GM18517 (cell line): ENCODE measurements at regions not wholly inside any gene's neighbourhood (a gene's known extent, or its start where the extent isn't known, plus 50 kb on each side); places are given as distances from the start of the nearest gene placed in this dataset.

Experiments used
- ATAC-seq: cut with Tn5 transposase; IDR thresholded peaks from one replicate; pipeline ENCODE4 v1.9.1; 2021; ENCODE audit warnings: mild to moderate bottlenecking, moderate library complexity; ENCODE audit not compliant: unreplicated experiment

- ATAC-seq = no peak
Observed at GRCh38 chr2:181146171-181146570, 165.8 kb downstream of the UBE2E3 start.

- no peak for ATAC-seq
Observed at GRCh38 chr2:181149056-181149455, 168.7 kb downstream of the UBE2E3 start.

- ATAC-seq = no peak
Observed at GRCh38 chr2:181152226-181152625, 171.8 kb downstream of the UBE2E3 start.

- ATAC-seq = no peak
Observed at GRCh38 chr2:181152701-181153100, 172.3 kb downstream of the UBE2E3 start.

- ATAC-seq = no peak
Observed at GRCh38 chr2:181153886-181154285, 173.5 kb downstream of the UBE2E3 start.

GRCh38 chr2:181157326-181157725 lies 176.9 kb downstream of the UBE2E3 start:
- no peak for ATAC-seq

GRCh38 chr2:181158427-181158826 lies 178.0 kb downstream of the UBE2E3 start:
- ATAC-seq = no peak

- ATAC-seq = no peak
Observed at GRCh38 chr2:181161615-181162014, 181.2 kb downstream of the UBE2E3 start.

- ATAC-seq = peak; percentile 41
Observed at GRCh38 chr2:181163139-181163538, 182.7 kb downstream of the UBE2E3 start.

GRCh38 chr2:181163691-181164090 lies 183.3 kb downstream of the UBE2E3 start:
- ATAC-seq = no peak

GRCh38 chr2:181164699-181165098 lies 184.3 kb downstream of the UBE2E3 start:
- peak; percentile 51 for ATAC-seq

GRCh38 chr2:181165199-181165868 lies 184.9 kb downstream of the UBE2E3 start:
- peak; percentile 66 for ATAC-seq

- no peak for ATAC-seq
Observed at GRCh38 chr2:181169503-181169902, 189.1 kb downstream of the UBE2E3 start.

GRCh38 chr2:181170256-181170655 lies 189.9 kb downstream of the UBE2E3 start:
- ATAC-seq = no peak

GRCh38 chr2:181172676-181173075 lies 192.3 kb downstream of the UBE2E3 start:
- no peak for ATAC-seq

- ATAC-seq = no peak
Observed at GRCh38 chr2:181174611-181175580, 194.5 kb downstream of the UBE2E3 start.

GRCh38 chr2:181176540-181176939 lies 196.1 kb downstream of the UBE2E3 start:
- no peak for ATAC-seq

- no peak for ATAC-seq
Observed at GRCh38 chr2:181177376-181177775, 197.0 kb downstream of the UBE2E3 start.

GRCh38 chr2:181178130-181178529 lies 197.7 kb downstream of the UBE2E3 start:
- ATAC-seq = no peak

- ATAC-seq = no peak
Observed at GRCh38 chr2:181178823-181179412, 198.5 kb downstream of the UBE2E3 start.

- peak; percentile 99 for ATAC-seq
Observed at GRCh38 chr2:181183878-181184542, 203.6 kb downstream of the UBE2E3 start.
